ENCODE measurements at regions not wholly inside any gene's neighbourhood (a gene's known extent, or its start where the extent isn't known, plus 50 kb on each side); places are given as distances from the start of the nearest gene placed in this dataset.
"Not testable (repeated sequence)": the region's sequence is repeated elsewhere in the genome, so short reads cannot be mapped to it uniquely, and the experiment has no call there.

GRCh38 chr19:28595722-28596480, 617.0 kb downstream of the UQCRFS1 start:
- no peak for DNase-seq (ENCODE audit: low spot score)

DNA sequence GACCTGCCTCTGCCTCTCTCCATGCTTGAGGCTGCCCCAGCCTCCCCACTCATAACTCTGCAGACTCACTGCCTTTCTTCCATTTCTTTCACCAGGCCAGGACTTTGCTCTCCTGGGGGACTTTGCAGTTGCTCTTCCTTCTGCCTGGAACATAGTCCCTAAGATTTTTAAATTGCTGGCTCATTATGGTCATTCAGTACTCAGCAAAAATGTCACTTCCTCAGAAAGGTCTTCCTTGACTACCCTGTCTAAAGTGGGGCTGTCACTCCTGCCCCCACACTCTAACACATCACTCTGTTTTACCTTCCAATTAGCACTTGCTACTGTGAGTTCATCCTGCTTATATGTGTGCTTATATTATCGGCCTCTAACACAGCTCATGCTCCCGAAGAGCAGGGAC, 618.2 kb downstream of the UQCRFS1 start:
- no peak for DNase-seq (ENCODE audit: low spot score)

- not testable (repeated sequence) for DNase-seq (ENCODE audit: low spot score)
Observed at GRCh38 chr19:28589991-28590411, 623.0 kb downstream of the UQCRFS1 start.

- DNase-seq (ENCODE audit: low spot score) = no peak
Observed at GRCh38 chr19:28586474-28586873, 626.5 kb downstream of the UQCRFS1 start.

DNA sequence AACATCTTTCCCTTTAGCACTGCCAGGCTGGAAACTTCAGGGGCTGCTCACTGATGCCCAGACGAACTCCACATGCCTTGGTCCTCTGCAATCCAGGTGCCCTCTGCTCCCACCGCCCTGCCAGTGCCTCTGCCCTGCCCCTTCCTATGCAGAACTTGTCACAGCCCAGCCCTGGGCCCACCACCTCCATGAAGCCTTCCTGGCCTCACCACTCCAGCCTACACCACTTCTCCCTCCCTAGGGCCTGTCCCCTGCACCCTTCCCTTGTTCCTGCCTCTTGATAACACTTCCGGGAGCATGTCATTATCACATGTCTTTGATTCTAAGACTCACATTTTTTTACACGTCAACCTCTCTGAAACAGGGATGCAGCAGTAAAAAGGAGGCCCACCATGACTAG, 627.2 kb downstream of the UQCRFS1 start:
- DNase-seq (ENCODE audit: low spot score) = no peak

GRCh38 chr19:28583713-28584112, 629.2 kb downstream of the UQCRFS1 start:
- no peak for DNase-seq (ENCODE audit: low spot score)

- DNase-seq (ENCODE audit: low spot score) = no peak
Observed at GRCh38 chr19:28583242-28583641, 629.7 kb downstream of the UQCRFS1 start.

DNA sequence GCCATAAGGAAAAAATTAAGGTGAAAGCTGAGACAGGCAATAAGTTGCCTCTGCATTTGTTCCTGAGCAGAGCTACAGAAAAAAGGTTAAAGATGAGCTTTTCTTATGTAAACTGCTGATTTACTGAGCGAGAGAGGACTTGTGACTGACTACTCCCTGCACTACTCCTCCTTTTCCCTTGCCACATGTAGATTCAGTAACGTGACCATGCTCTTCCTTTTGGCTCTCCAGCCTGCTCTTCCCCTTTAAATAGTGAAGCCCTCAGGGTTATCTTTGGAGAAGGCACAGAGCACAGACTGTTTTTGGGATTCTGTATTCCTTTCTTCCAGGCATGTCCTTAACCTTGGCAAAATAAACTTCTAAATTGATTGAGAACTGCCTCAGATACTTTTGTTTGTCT, 630.2 kb downstream of the UQCRFS1 start:
- no peak for DNase-seq (ENCODE audit: low spot score)

- no peak for DNase-seq (ENCODE audit: low spot score)
Observed at GRCh38 chr19:28582344-28582743, 630.6 kb downstream of the UQCRFS1 start.

- no peak for DNase-seq (ENCODE audit: low spot score)
Observed at GRCh38 chr19:28581468-28581770, 631.5 kb downstream of the UQCRFS1 start.

DNA sequence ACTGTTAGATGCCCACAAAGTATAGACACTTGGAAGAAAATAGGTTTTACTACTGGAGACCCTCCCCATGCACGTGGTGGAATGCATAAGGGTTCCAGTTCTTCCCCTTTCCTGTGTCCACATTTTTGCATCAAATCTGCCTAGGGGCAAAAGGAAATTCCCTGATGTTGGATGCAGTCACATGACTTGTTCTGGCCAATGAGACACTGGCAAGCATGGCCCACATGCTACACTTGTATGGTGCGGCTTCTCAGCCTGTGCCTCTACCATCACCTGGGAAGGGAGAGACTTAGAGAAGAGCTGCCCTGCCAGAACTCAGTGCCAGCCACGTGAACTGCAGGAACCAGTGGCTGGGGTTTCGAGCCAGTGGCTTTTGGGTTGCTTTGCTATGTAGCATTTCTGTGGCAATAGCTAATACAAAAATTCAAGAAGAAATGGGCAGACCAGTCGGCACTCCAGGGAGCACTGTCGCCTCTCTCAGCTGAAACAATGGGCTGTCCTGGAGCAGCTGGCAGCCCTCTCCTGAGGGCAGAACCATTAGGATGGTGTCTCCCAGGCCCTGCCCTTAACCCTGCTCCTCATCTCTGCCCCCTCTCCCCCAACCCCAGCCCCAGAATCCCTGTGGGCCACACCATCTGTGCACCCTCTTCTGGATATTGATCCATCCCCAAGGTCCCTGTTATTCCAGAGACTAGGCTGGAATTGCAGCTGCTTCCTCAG, 634.0 kb downstream of the UQCRFS1 start:
- no peak for DNase-seq (ENCODE audit: low spot score)

DNA sequence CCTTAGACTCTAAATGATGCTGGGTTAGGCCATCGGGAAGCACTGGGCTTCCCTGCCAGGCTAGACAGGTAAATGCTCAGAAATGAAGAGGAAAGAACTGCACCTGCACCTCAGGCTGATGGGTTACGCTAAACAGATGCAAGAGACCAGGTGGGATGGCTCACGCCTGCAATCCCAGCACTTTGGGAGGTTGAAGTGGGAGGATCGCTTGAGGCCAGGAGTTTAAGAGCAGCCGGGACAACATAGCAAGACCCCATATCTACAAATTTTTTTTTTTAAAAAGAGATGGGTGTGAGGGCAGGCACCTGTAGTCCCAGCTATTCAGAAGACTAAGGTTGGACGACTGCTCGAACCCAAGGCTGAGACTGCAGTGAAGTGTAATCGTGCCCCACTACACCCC, 634.7 kb downstream of the UQCRFS1 start:
- no peak for DNase-seq (ENCODE audit: low spot score)

DNA sequence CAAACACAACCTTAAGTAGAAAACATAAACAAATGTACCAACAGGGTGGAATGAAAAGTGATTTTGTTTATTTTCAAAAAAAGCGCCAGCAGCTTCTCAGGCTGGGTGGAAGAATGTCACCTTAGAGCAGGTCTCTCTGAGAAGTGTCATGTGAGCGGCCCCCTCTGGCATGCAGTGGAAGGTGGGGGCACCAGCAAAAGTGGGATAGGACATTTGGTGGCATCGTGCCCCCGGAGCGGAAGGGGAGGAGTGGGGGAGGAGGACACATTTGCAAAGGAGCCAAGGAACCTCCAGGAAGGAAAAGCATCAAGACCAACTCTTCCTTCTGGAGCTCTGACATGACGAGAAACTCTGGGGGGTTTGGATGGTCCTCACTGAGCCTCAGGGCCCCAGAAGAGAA, 635.3 kb downstream of the UQCRFS1 start:
- no peak for DNase-seq (ENCODE audit: low spot score)

- no peak for DNase-seq (ENCODE audit: low spot score)
Observed at GRCh38 chr19:28577233-28577632, 635.7 kb downstream of the UQCRFS1 start.

DNA sequence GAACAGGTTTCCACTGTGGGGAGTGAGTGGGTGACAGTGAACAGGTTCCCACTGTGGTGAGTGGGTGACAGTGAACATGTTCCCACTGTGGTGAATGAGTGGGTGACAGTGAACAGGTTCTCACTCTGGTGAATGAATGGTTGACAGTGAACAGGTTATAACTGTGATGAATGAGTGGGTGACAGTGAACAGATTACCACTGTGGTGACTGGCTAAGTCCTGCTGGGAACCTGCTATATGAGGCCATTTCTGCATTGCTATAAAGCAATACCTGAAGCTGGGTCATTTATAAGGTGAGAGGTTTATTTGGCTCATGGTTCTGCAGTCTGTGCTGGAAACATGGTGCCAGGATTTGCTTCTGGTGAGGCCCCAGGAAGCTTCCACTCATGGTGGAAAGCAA, 637.1 kb downstream of the UQCRFS1 start:
- DNase-seq (ENCODE audit: low spot score) = no peak

DNA sequence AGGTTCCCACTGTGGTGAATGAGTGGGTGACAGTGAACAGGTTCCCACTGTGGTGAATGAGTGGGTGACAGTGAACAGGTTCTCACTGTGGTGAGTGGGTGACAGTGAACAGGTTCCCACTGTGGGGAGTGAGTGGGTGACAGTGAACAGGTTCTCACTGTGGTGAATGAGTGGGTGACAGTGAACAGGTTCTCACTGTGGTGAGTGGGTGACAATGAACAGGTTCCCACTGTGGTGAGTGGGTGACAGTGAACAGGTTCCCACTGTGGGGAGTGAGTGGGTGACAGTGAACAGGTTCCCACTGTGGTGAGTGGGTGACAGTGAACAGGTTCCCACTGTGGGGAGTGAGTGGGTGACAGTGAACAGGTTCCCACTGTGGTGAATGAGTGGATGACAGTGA, 637.6 kb downstream of the UQCRFS1 start:
- DNase-seq (ENCODE audit: low spot score) = not testable (repeated sequence)

GRCh38 chr19:28574212-28574611, 638.7 kb downstream of the UQCRFS1 start:
- DNase-seq (ENCODE audit: low spot score) = no peak

DNA sequence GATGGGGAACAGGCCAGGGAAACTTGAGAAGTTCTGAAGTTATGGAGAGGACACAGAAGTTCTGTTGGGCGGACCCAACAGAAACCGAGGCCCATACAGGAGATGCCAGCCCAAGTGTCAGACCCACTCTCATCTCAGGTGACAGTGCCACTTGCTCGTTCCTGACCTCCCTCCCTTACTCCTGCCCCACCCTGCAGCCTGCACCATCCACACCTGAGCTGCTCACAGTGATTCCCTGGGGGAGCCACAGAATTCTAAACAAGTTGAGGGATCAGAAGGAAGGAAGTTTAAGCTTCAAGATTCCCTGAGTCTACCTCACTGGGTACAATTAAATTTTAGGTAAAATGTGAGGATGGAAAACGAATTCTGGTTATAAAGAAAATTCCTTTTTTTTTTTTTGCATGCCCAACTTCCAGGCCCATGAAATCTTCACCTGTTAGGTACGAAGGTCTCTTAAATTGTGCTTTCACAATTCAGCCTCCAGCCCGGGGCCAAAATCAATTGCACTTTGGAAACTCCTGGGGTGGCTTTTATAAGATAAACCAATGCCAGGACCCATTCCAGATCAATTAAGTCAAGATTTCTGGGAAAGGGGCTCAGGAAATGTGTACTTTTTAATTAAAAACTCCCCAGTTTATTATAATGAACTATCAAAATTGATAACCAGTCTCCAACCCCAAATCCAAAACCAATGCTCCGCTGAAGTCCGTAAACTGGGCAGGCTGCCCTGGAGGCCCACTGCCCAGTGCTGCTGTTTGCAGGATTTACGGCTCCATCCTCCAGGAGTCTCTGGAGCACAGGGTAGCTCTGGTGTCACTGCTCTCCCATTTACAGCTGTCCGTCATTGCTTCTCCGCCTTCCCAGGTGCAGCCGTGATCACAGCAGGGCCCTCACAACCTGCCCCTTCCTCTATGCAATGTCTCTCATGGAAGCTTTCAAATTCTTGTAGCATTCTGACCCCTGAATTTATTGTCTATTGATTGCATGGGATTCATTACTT, 643.5 kb downstream of the UQCRFS1 start:
- no peak for DNase-seq (ENCODE audit: low spot score)

- no peak for DNase-seq (ENCODE audit: low spot score)
Observed at GRCh38 chr19:28567834-28568233, 645.1 kb downstream of the UQCRFS1 start.

- no peak for DNase-seq (ENCODE audit: low spot score)
Observed at GRCh38 chr19:28563964-28564921, 648.7 kb downstream of the UQCRFS1 start.

GRCh38 chr19:28560786-28561185, 652.2 kb downstream of the UQCRFS1 start:
- no peak for DNase-seq (ENCODE audit: low spot score)
